IMR-90 (cell line): ENCODE measurements at regions not wholly inside any gene's neighbourhood (a gene's known extent, or its start where the extent isn't known, plus 50 kb on each side); places are given as distances from the start of the nearest gene placed in this dataset.

Source experiments
- ATAC-seq: fragments of 200-7000 bp; cut with Tn5 transposase; 2 replicates; pipeline ENCODE4 v1.9.1; 2020; ENCODE audit warnings: low read depth, mild to moderate bottlenecking, moderate library complexity
- BruUV-seq: library from RNA; stranded (reverse); fragments of 400-500 nt; replicated peaks from 2 replicates; lab custom pipeline; 2021; lab: Mats Ljungman, UMichigan
- CTCF ChIA-PET: fragments of 300-600 bp; formaldehyde crosslinking; extraction: SDS; loops from one replicate; lab custom pipeline; 2021; ENCODE audit warnings: antibody characterized with exemption; lab: Yijun Ruan, JAX
- POLR2A ChIA-PET: fragments of 300-600 bp; sonication (Branson Sonifier 250); formaldehyde crosslinking; loops from one replicate; lab custom pipeline; 2022; ENCODE audit warnings: antibody characterized with exemption; ENCODE audit not compliant: unreplicated experiment; lab: Charles Lee
- DNase-seq: peaks from one replicate; pipeline ENCODE4 v3.0.0; 2013
- H2AFZ ChIP-seq: replicated peaks from 2 replicates; pipeline ENCODE3; 2013; ENCODE audit warnings: low read length, mild to moderate bottlenecking; ENCODE audit not compliant: poor library complexity
- H2AK5ac ChIP-seq: 2 replicates; pipeline ENCODE4 v1.6.1; 2013; ENCODE audit warnings: low read depth, low read length, inconsistent platforms
- H2AK9ac ChIP-seq: replicated peaks from 2 replicates; pipeline ENCODE3; 2013; ENCODE audit warnings: mild to moderate bottlenecking, low read depth, low read length, moderate library complexity; ENCODE audit not compliant: poor library complexity
- H2BK120ac ChIP-seq: 2 replicates; pipeline ENCODE4 v1.6.1; 2013; ENCODE audit warnings: low read depth, low read length, inconsistent platforms
- H2BK15ac ChIP-seq: 3 replicates; pipeline ENCODE4 v1.6.1; 2013; ENCODE audit warnings: low read depth, low read length, inconsistent platforms
- H2BK20ac ChIP-seq: 2 replicates; pipeline ENCODE4 v1.6.1; 2013; ENCODE audit warnings: low read depth, mild to moderate bottlenecking, inconsistent platforms, low read length, moderate library complexity
- H2BK5ac ChIP-seq: 2 replicates; pipeline ENCODE4 v1.6.1; 2013; ENCODE audit warnings: mild to moderate bottlenecking, low read depth, low read length, inconsistent platforms; ENCODE audit not compliant: poor library complexity, severe bottlenecking
- H3K14ac ChIP-seq: replicated peaks from 2 replicates; pipeline ENCODE4 v1.6.1; 2013; ENCODE audit warnings: low read depth, low read length, inconsistent platforms
- H3K18ac ChIP-seq: 2 replicates; pipeline ENCODE4 v1.6.1; 2013; ENCODE audit warnings: low read depth, low read length, control low read depth
- H3K23ac ChIP-seq: 2 replicates; pipeline ENCODE4 v1.6.1; 2013; ENCODE audit warnings: low read depth, low read length, inconsistent platforms
- H3K27ac ChIP-seq: 2 replicates; pipeline ENCODE4 v1.5.1; 2013; ENCODE audit warnings: mild to moderate bottlenecking, control low read depth, low read length; ENCODE audit not compliant: insufficient read depth
- H3K27me3 ChIP-seq: 2 replicates; pipeline ENCODE4 v1.6.1; 2013; ENCODE audit warnings: low read length; ENCODE audit not compliant: control insufficient read depth, insufficient read depth
- H3K36me3 ChIP-seq: 2 replicates; pipeline ENCODE4 v1.6.1; 2013; ENCODE audit warnings: low read length, mixed read lengths; ENCODE audit not compliant: control insufficient read depth, insufficient read depth
- H3K4ac ChIP-seq: 2 replicates; pipeline ENCODE4 v1.6.1; 2013; ENCODE audit warnings: low read depth, low read length, inconsistent platforms
- H3K4me1 ChIP-seq: 2 replicates; pipeline ENCODE4 v1.6.1; 2013; ENCODE audit warnings: low read length, mixed read lengths; ENCODE audit not compliant: control insufficient read depth, insufficient read depth
- H3K4me2 ChIP-seq: 2 replicates; pipeline ENCODE4 v1.6.1; 2013; ENCODE audit warnings: low read depth, mild to moderate bottlenecking, control low read depth, low read length, moderate library complexity
- H3K4me3 ChIP-seq: 2 replicates; pipeline ENCODE4 v1.5.1; 2013; ENCODE audit warnings: low read depth, mild to moderate bottlenecking, control low read depth, low read length, moderate library complexity; ENCODE audit not compliant: insufficient read depth
- H3K56ac ChIP-seq: 2 replicates; pipeline ENCODE4 v1.6.1; 2013; ENCODE audit warnings: low read length, inconsistent platforms; ENCODE audit not compliant: insufficient read depth; ENCODE audit errors: extremely low read depth
- H3K79me1 ChIP-seq, 2 experiments: 2 replicates each; pipeline ENCODE4 v1.6.1; 2013; ENCODE audit warnings: low read length in 2 of 2, inconsistent platforms in 1 of 2, low read depth in 1 of 2
- H3K9ac ChIP-seq: 2 replicates; pipeline ENCODE4 v1.6.1; 2013; ENCODE audit warnings: low read depth, low read length, control low read depth
- H3K9me1 ChIP-seq: 2 replicates; pipeline ENCODE4 v1.6.1; 2013; ENCODE audit warnings: low read length, inconsistent platforms; ENCODE audit not compliant: insufficient read depth
- H3K9me3 ChIP-seq: 2 replicates; pipeline ENCODE4 v1.6.1; 2013; ENCODE audit warnings: low read length; ENCODE audit not compliant: control insufficient read depth, insufficient read depth
- H4K20me1 ChIP-seq: 2 replicates; pipeline ENCODE4 v1.6.1; 2013; ENCODE audit warnings: low read length, inconsistent platforms; ENCODE audit not compliant: insufficient read depth
- H4K5ac ChIP-seq: 2 replicates; pipeline ENCODE4 v1.6.1; 2013; ENCODE audit warnings: mild to moderate bottlenecking, low read depth, low read length, control low read depth
- H4K8ac ChIP-seq, 2 experiments: 2 replicates each; pipeline ENCODE4 v1.6.1; 2013; ENCODE audit warnings: low read depth in 2 of 2, low read length in 2 of 2, control low read depth in 1 of 2, inconsistent platforms in 1 of 2
- H4K91ac ChIP-seq: 2 replicates; pipeline ENCODE4 v1.6.1; 2013; ENCODE audit warnings: low read depth, low read length, inconsistent platforms; ENCODE audit not compliant: insufficient read depth
- CHD1 ChIP-seq: IDR thresholded peaks from 2 replicates; pipeline ENCODE4 v1.6.1; 2012; ENCODE audit warnings: low read depth, low read length, improper control_type of control experiment
- CTCF ChIP-seq: conservative IDR thresholded peaks from 2 replicates; pipeline ENCODE4 v1.5.1; 2012; ENCODE audit warnings: mild to moderate bottlenecking, low read depth, low read length, improper control_type of control experiment
- ELK1 ChIP-seq: fragments of 150-350 bp; IDR thresholded peaks from 2 replicates; pipeline ENCODE4 v1.6.1; 2016; ENCODE audit warnings: low read depth, mild to moderate bottlenecking, low read length, moderate library complexity, borderline replicate concordance
- FOS ChIP-seq: fragments of 150-350 bp; IDR thresholded peaks from 2 replicates; pipeline ENCODE4 v1.6.1; 2016; ENCODE audit warnings: low read depth, low read length
- USF2 ChIP-seq: fragments of 150-350 bp; IDR thresholded peaks from 2 replicates; pipeline ENCODE4 v1.6.1; 2017; ENCODE audit warnings: mild to moderate bottlenecking, antibody characterized with exemption, low read length, low read depth
- WGBS, 2 experiments: methylation state at CpG; one replicate each; pipeline versions ENCODE4 v1.1.5 to v1.1.7; 2013; ENCODE audit warnings: missing lambda C conversion rate in 2 of 2; ENCODE audit not compliant: insufficient read length in 1 of 2; ENCODE audit errors: extremely low coverage in 2 of 2; 5-methylcytosine and 5-hydroxymethylcytosine counted together
- dilution Hi-C: fragments of 300-500 bp; cut with HindIII; formaldehyde crosslinking; loops from one replicate; pipeline ENCODE4 v1.14.3; 2018; ENCODE audit warnings: low sequenced_read_pairs; ENCODE audit not compliant: unreplicated experiment
- in situ Hi-C: fragments of 300-500 bp; cut with MboI; formaldehyde crosslinking; loops from 3 replicates; pipeline ENCODE4 v1.14.3; 2019; ENCODE audit warnings: low sequenced_read_pairs, inconsistent platforms, mixed read lengths
- intact Hi-C: fragments of 100-400 bp; cut with micrococcal nuclease; formaldehyde crosslinking; loops from 2 replicates; pipeline ENCODE4 v1.10.0; 2022

GRCh38 chr1:106325600-106325999 is 730.9 kb upstream of the PRMT6 start:
- CTCF ChIA-PET, result no interaction called here
- no TSS peak for BruUV-seq

More at GRCh38 chr1:106325600-106325999, 730.9 kb upstream of the PRMT6 start:
- no peak overlapping the region for H2BK120ac ChIP-seq
- H3K9ac ChIP-seq, result no peak overlapping the region
- no peaks in the 10 kb centered on the region for H3K36me3 ChIP-seq
- intact Hi-C loops, result no loop called here
- TF ChIP-seq USF2 (no peak), CTCF (no peak), ELK1 (no peak), CHD1 (no peak), FOS (no peak)
- H4K91ac ChIP-seq, result no peak overlapping the region
- H3K9me3 ChIP-seq, result peaks cover 7% of the 10 kb centered on the region
- no peaks in the 10 kb centered on the region for H3K9me1 ChIP-seq
- H4K5ac ChIP-seq, result no peak overlapping the region
- no peak overlapping the region for H3K4me3 ChIP-seq
- 29% methylated on average over 1 of the region's 5 CpGs; no CpG with 5 or more reads in 1 of the 2 experiments for WGBS, 2 experiments
- H3K56ac ChIP-seq, result no peak overlapping the region
- no peak overlapping the region for H3K18ac ChIP-seq
- H2BK20ac ChIP-seq, result no peak overlapping the region
- no peak overlapping the region for H3K4me2 ChIP-seq
- H3K23ac ChIP-seq, result no peak overlapping the region
- no peak overlapping the region for H2BK15ac ChIP-seq
- dilution Hi-C loops, result no loop called here
- H3K4ac ChIP-seq, result no peak overlapping the region
- H4K20me1 ChIP-seq, result no peaks in the 10 kb centered on the region
- POLR2A ChIA-PET, result no interaction called here
- H3K79me1 ChIP-seq, result no peaks in the 10 kb centered on the region
- H2AK5ac ChIP-seq, result no peak overlapping the region
- H4K8ac ChIP-seq, result no peak overlapping the region
- H3K4me1 ChIP-seq, result no peaks in the 10 kb centered on the region
- no peak overlapping the region for H2AFZ ChIP-seq
- H2BK5ac ChIP-seq, result no peak overlapping the region
- no peak overlapping the region for H3K14ac ChIP-seq
- DNase-seq, result no peak
- in situ Hi-C loops, result no loop called here
- no peak overlapping the region for H3K27ac ChIP-seq
- ATAC-seq, result no peak
- no peak overlapping the region for H2AK9ac ChIP-seq
- no peaks in the 10 kb centered on the region for H3K27me3 ChIP-seq
